Type B pancreatic cell (in vitro differentiated cells): ENCODE measurements at regions not wholly inside any gene's neighbourhood (a gene's known extent, or its start where the extent isn't known, plus 50 kb on each side); places are given as distances from the start of the nearest gene placed in this dataset.

Experiments
- DNase-seq: peaks from one replicate; pipeline ENCODE4 v3.0.0; 2021; ENCODE audit warnings: mixed read lengths; ENCODE audit not compliant: unreplicated experiment; ENCODE audit errors: extremely low spot score
- H3K27ac Mint-ChIP-seq: 2 replicates; pipeline ENCODE4 v1.8.0; 2021; ENCODE audit warnings: mild to moderate bottlenecking, mixed read lengths
- H3K27me3 Mint-ChIP-seq: 2 replicates; pipeline ENCODE4 v1.8.0; 2021; ENCODE audit warnings: mixed read lengths
- H3K36me3 Mint-ChIP-seq: 2 replicates; pipeline ENCODE4 v1.8.0; 2021; ENCODE audit warnings: mixed read lengths
- H3K4me1 Mint-ChIP-seq: one replicate; pipeline ENCODE4 v1.8.0; 2021; ENCODE audit warnings: mixed read lengths; ENCODE audit not compliant: unreplicated experiment
- H3K4me3 Mint-ChIP-seq: 2 replicates; pipeline ENCODE4 v1.8.0; 2021; ENCODE audit warnings: mild to moderate bottlenecking, mixed read lengths
- H3K9me3 Mint-ChIP-seq: 2 replicates; pipeline ENCODE4 v1.8.0; 2021; ENCODE audit warnings: mixed read lengths
- CTCF ChIP-seq: fragments of 200-600 bp; sonication (generic); conservative IDR thresholded peaks from 2 replicates; pipeline ENCODE4 v1.5.0; 2021; ENCODE audit warnings: antibody characterized with exemption, mild to moderate bottlenecking

- Mint-ChIP-seq H3K27me3 (peaks cover 4% of the 10 kb centered on the region), H3K4me1 (peaks cover 26% of the 10 kb centered on the region), H3K27ac (no peak overlapping the region)
Observed at GRCh38 chr2:207408086-207408794, 121.5 kb upstream of the CREB1 start.

GRCh38 chr2:207409517-207409916, 120.2 kb upstream of the CREB1 start:
- H3K9me3 Mint-ChIP-seq, result no peaks in the 10 kb centered on the region
- peaks cover 23% of the 10 kb centered on the region for H3K4me1 Mint-ChIP-seq
- H3K27me3 Mint-ChIP-seq, result peaks cover 4% of the 10 kb centered on the region
- no peaks in the 10 kb centered on the region for H3K36me3 Mint-ChIP-seq
- no peak for DNase-seq
- no peak overlapping the region for H3K4me3 Mint-ChIP-seq
- TF ChIP-seq CTCF, result no peak
- peak overlapping the region; percentile 35 for H3K27ac Mint-ChIP-seq

More at GRCh38 chr2:207408086-207408794, 121.5 kb upstream of the CREB1 start:
- H3K9me3 Mint-ChIP-seq, result no peaks in the 10 kb centered on the region
- no peak overlapping the region for H3K4me3 Mint-ChIP-seq
- no peak for DNase-seq
- TF ChIP-seq CTCF, result no peak
- H3K36me3 Mint-ChIP-seq, result no peaks in the 10 kb centered on the region

GRCh38 chr2:207412787-207413310, 116.9 kb upstream of the CREB1 start:
- Mint-ChIP-seq H3K27ac (no peak overlapping the region), H3K4me1 (peaks cover 20% of the 10 kb centered on the region), H3K36me3 (no peaks in the 10 kb centered on the region), H3K27me3 (peaks cover 9% of the 10 kb centered on the region), H3K9me3 (no peaks in the 10 kb centered on the region), H3K4me3 (no peak overlapping the region)
- no peak for DNase-seq
- TF ChIP-seq CTCF, result no peak

GRCh38 chr2:207413376-207413907, 116.3 kb upstream of the CREB1 start:
- Mint-ChIP-seq H3K27me3 (peaks cover 9% of the 10 kb centered on the region), H3K9me3 (no peaks in the 10 kb centered on the region), H3K27ac (no peak overlapping the region), H3K4me1 (peaks cover 20% of the 10 kb centered on the region), H3K4me3 (no peak overlapping the region), H3K36me3 (no peaks in the 10 kb centered on the region)
- no peak for TF ChIP-seq CTCF
- DNase-seq, result no peak

- no peak for TF ChIP-seq CTCF
- H3K9me3 Mint-ChIP-seq, result no peaks in the 10 kb centered on the region
- DNase-seq, result no peak
- H3K27me3 Mint-ChIP-seq, result peaks cover 5% of the 10 kb centered on the region
- H3K4me1 Mint-ChIP-seq, result peaks cover 9% of the 10 kb centered on the region
- no peak overlapping the region for H3K4me3 Mint-ChIP-seq
- H3K27ac Mint-ChIP-seq, result no peak overlapping the region
- H3K36me3 Mint-ChIP-seq, result no peaks in the 10 kb centered on the region
Observed at GRCh38 chr2:207416111-207416510, 113.7 kb upstream of the CREB1 start.
